LNCAP (cell line): ENCODE measurements at regions not wholly inside any gene's neighbourhood (a gene's known extent, or its start where the extent isn't known, plus 50 kb on each side); places are given as distances from the start of the nearest gene placed in this dataset.

Experiments
- CTCF ChIP-seq: fragments of 450-650 bp; IDR thresholded peaks from 2 replicates; pipeline ENCODE4 v1.5.1; 2017; ENCODE audit warnings: mild to moderate bottlenecking

- no peak for TF ChIP-seq CTCF
Measured at GRCh38 chr12:127174881-127175280, 1092.1 kb upstream of the TMEM132C start.

GRCh38 chr12:127175361-127175760 is 1091.6 kb upstream of the TMEM132C start:
- TF ChIP-seq CTCF = no peak

GRCh38 chr12:127176804-127177203 is 1090.2 kb upstream of the TMEM132C start:
- no peak for TF ChIP-seq CTCF

GRCh38 chr12:127178052-127178451 is 1088.9 kb upstream of the TMEM132C start:
- TF ChIP-seq CTCF = no peak

- no peak for TF ChIP-seq CTCF
Measured at GRCh38 chr12:127178463-127178862, 1088.5 kb upstream of the TMEM132C start.

GRCh38 chr12:127179176-127179575 is 1087.8 kb upstream of the TMEM132C start:
- TF ChIP-seq CTCF = no peak

- no peak for TF ChIP-seq CTCF
Measured at GRCh38 chr12:127182018-127182417, 1085.0 kb upstream of the TMEM132C start.

- no peak for TF ChIP-seq CTCF
Measured at GRCh38 chr12:127189992-127190391, 1077.0 kb upstream of the TMEM132C start.
